ENCODE measurements at regions not wholly inside any gene's neighbourhood (a gene's known extent, or its start where the extent isn't known, plus 50 kb on each side); places are given as distances from the start of the nearest gene placed in this dataset.

- H3K79me2 ChIP-seq (ENCODE audit: control insufficient read depth, insufficient read depth, low read length) = no peaks in the 10 kb centered on the region
- H3K4me1 ChIP-seq (ENCODE audit: control insufficient read depth, low read depth, low read length) = no peaks in the 10 kb centered on the region
- no peak overlapping the region for H2AK5ac ChIP-seq (ENCODE audit: low read length)
- H3K36me3 ChIP-seq (ENCODE audit: control insufficient read depth, insufficient read depth, low read length) = no peaks in the 10 kb centered on the region
- no peak overlapping the region for H3K18ac ChIP-seq (ENCODE audit: low read length)
- no peak overlapping the region for H3K27ac ChIP-seq (ENCODE audit: low read depth, low read length)
- no peak for DNase-seq
- H3K27me3 ChIP-seq (ENCODE audit: insufficient read depth, low read length, poor library complexity) = no peaks in the 10 kb centered on the region
- H4K8ac ChIP-seq (ENCODE audit: low read depth, low read length) = no peak overlapping the region
- H2BK5ac ChIP-seq (ENCODE audit: low read length) = no peak overlapping the region
- no peak overlapping the region for H3K9ac ChIP-seq (ENCODE audit: low read length)
- H3K4me2 ChIP-seq (ENCODE audit: low read length) = no peak overlapping the region
- no peak overlapping the region for H2BK15ac ChIP-seq (replicated peaks; ENCODE audit: low read depth)
- H3K4me3 ChIP-seq (ENCODE audit: low read length) = no peak overlapping the region
- H3K56ac ChIP-seq (ENCODE audit: low read length) = no peak overlapping the region
- H4K5ac ChIP-seq (ENCODE audit: low read length) = no peak overlapping the region
- no peak overlapping the region for H3K23ac ChIP-seq (ENCODE audit: low read length)
- H3K79me1 ChIP-seq (ENCODE audit: low read length) = no peaks in the 10 kb centered on the region
- no peak overlapping the region for H2BK120ac ChIP-seq (ENCODE audit: low read depth, low read length)
- H3K4ac ChIP-seq (ENCODE audit: low read depth, low read length) = no peak overlapping the region
Measured at GRCh38 chr1:209073879-209074278, 509.6 kb upstream of the CAMK1G start.

GRCh38 chr1:209074575-209075250, 508.8 kb upstream of the CAMK1G start:
- Histone ChIP-seq H3K79me2 (ENCODE audit: control insufficient read depth, insufficient read depth, low read length) (no peaks in the 10 kb centered on the region), H3K79me1 (ENCODE audit: low read length) (no peaks in the 10 kb centered on the region), H3K4me2 (ENCODE audit: low read length) (no peak overlapping the region), H4K8ac (ENCODE audit: low read depth, low read length) (no peak overlapping the region), H3K4me1 (ENCODE audit: control insufficient read depth, low read depth, low read length) (no peaks in the 10 kb centered on the region), H3K18ac (ENCODE audit: low read length) (no peak overlapping the region), H2BK15ac (replicated peaks; ENCODE audit: low read depth) (no peak overlapping the region), H3K4me3 (ENCODE audit: low read length) (no peak overlapping the region), H3K56ac (ENCODE audit: low read length) (no peak overlapping the region), H3K27me3 (ENCODE audit: insufficient read depth, low read length, poor library complexity) (no peaks in the 10 kb centered on the region), H3K9ac (ENCODE audit: low read length) (no peak overlapping the region), H3K36me3 (ENCODE audit: control insufficient read depth, insufficient read depth, low read length) (no peaks in the 10 kb centered on the region), H2AK5ac (ENCODE audit: low read length) (no peak overlapping the region), H3K27ac (ENCODE audit: low read depth, low read length) (no peak overlapping the region), H4K5ac (ENCODE audit: low read length) (no peak overlapping the region), H2BK120ac (ENCODE audit: low read depth, low read length) (no peak overlapping the region), H3K23ac (ENCODE audit: low read length) (no peak overlapping the region), H2BK5ac (ENCODE audit: low read length) (no peak overlapping the region), H3K4ac (ENCODE audit: low read depth, low read length) (no peak overlapping the region)
- DNase-seq = no peak

- no peak overlapping the region for H3K4ac ChIP-seq (ENCODE audit: low read depth, low read length)
- H2BK5ac ChIP-seq (ENCODE audit: low read length) = no peak overlapping the region
- no peak overlapping the region for H4K8ac ChIP-seq (ENCODE audit: low read depth, low read length)
- no peaks in the 10 kb centered on the region for H3K36me3 ChIP-seq (ENCODE audit: control insufficient read depth, insufficient read depth, low read length)
- H3K4me1 ChIP-seq (ENCODE audit: control insufficient read depth, low read depth, low read length) = peaks cover 3% of the 10 kb centered on the region
- no peak overlapping the region for H3K4me2 ChIP-seq (ENCODE audit: low read length)
- H3K18ac ChIP-seq (ENCODE audit: low read length) = no peak overlapping the region
- no peak overlapping the region for H2BK120ac ChIP-seq (ENCODE audit: low read depth, low read length)
- H2AK5ac ChIP-seq (ENCODE audit: low read length) = no peak overlapping the region
- no peak overlapping the region for H3K56ac ChIP-seq (ENCODE audit: low read length)
- no peaks in the 10 kb centered on the region for H3K79me2 ChIP-seq (ENCODE audit: control insufficient read depth, insufficient read depth, low read length)
- H3K27ac ChIP-seq (ENCODE audit: low read depth, low read length) = no peak overlapping the region
- no peak overlapping the region for H3K23ac ChIP-seq (ENCODE audit: low read length)
- no CpG with 5 or more reads among the region's 3 CpGs for WGBS (ENCODE audit: extremely low coverage, insufficient coverage, low lambda C conversion rate)
- no peak overlapping the region for H3K4me3 ChIP-seq (ENCODE audit: low read length)
- no peaks in the 10 kb centered on the region for H3K27me3 ChIP-seq (ENCODE audit: insufficient read depth, low read length, poor library complexity)
- no peak overlapping the region for H3K9ac ChIP-seq (ENCODE audit: low read length)
- H2BK15ac ChIP-seq (replicated peaks; ENCODE audit: low read depth) = no peak overlapping the region
- no peak overlapping the region for H4K5ac ChIP-seq (ENCODE audit: low read length)
- no peaks in the 10 kb centered on the region for H3K79me1 ChIP-seq (ENCODE audit: low read length)
- DNase-seq = peak; percentile 70
Measured at GRCh38 chr1:209076688-209077087, 506.8 kb upstream of the CAMK1G start.

- H3K4ac ChIP-seq (ENCODE audit: low read depth, low read length) = no peak overlapping the region
- H3K4me3 ChIP-seq (ENCODE audit: low read length) = no peak overlapping the region
- H3K36me3 ChIP-seq (ENCODE audit: control insufficient read depth, insufficient read depth, low read length) = no peaks in the 10 kb centered on the region
- H3K27ac ChIP-seq (ENCODE audit: low read depth, low read length) = no peak overlapping the region
- H3K9ac ChIP-seq (ENCODE audit: low read length) = no peak overlapping the region
- no peak overlapping the region for H3K4me2 ChIP-seq (ENCODE audit: low read length)
- no peak overlapping the region for H3K23ac ChIP-seq (ENCODE audit: low read length)
- peaks cover 3% of the 10 kb centered on the region for H3K4me1 ChIP-seq (ENCODE audit: control insufficient read depth, low read depth, low read length)
- no peak overlapping the region for H4K5ac ChIP-seq (ENCODE audit: low read length)
- no peak overlapping the region for H3K56ac ChIP-seq (ENCODE audit: low read length)
- no peak overlapping the region for H2BK15ac ChIP-seq (replicated peaks; ENCODE audit: low read depth)
- no peaks in the 10 kb centered on the region for H3K27me3 ChIP-seq (ENCODE audit: insufficient read depth, low read length, poor library complexity)
- H3K79me1 ChIP-seq (ENCODE audit: low read length) = no peaks in the 10 kb centered on the region
- no peak overlapping the region for H3K18ac ChIP-seq (ENCODE audit: low read length)
- no peak overlapping the region for H2BK5ac ChIP-seq (ENCODE audit: low read length)
- DNase-seq = peak; percentile 43
- H4K8ac ChIP-seq (ENCODE audit: low read depth, low read length) = no peak overlapping the region
- WGBS (ENCODE audit: extremely low coverage, insufficient coverage, low lambda C conversion rate) = no CpG with 5 or more reads among the region's 5 CpGs
- no peak overlapping the region for H2AK5ac ChIP-seq (ENCODE audit: low read length)
- no peak overlapping the region for H2BK120ac ChIP-seq (ENCODE audit: low read depth, low read length)
- H3K79me2 ChIP-seq (ENCODE audit: control insufficient read depth, insufficient read depth, low read length) = no peaks in the 10 kb centered on the region
Measured at GRCh38 chr1:209080170-209080781, 503.2 kb upstream of the CAMK1G start.

GRCh38 chr1:209086486-209087192, 496.9 kb upstream of the CAMK1G start:
- no peak overlapping the region for H3K4me3 ChIP-seq (ENCODE audit: low read length)
- no peaks in the 10 kb centered on the region for H3K79me2 ChIP-seq (ENCODE audit: control insufficient read depth, insufficient read depth, low read length)
- no peak overlapping the region for H3K4me2 ChIP-seq (ENCODE audit: low read length)
- H2BK5ac ChIP-seq (ENCODE audit: low read length) = no peak overlapping the region
- H2BK120ac ChIP-seq (ENCODE audit: low read depth, low read length) = no peak overlapping the region
- H3K36me3 ChIP-seq (ENCODE audit: control insufficient read depth, insufficient read depth, low read length) = no peaks in the 10 kb centered on the region
- no peaks in the 10 kb centered on the region for H3K27me3 ChIP-seq (ENCODE audit: insufficient read depth, low read length, poor library complexity)
- no peaks in the 10 kb centered on the region for H3K79me1 ChIP-seq (ENCODE audit: low read length)
- DNase-seq = no peak
- H3K4me1 ChIP-seq (ENCODE audit: control insufficient read depth, low read depth, low read length) = no peaks in the 10 kb centered on the region
- no CpG with 5 or more reads among the region's 6 CpGs for WGBS (ENCODE audit: extremely low coverage, insufficient coverage, low lambda C conversion rate)
- no peak overlapping the region for H3K23ac ChIP-seq (ENCODE audit: low read length)
- H3K4ac ChIP-seq (ENCODE audit: low read depth, low read length) = no peak overlapping the region
- H4K8ac ChIP-seq (ENCODE audit: low read depth, low read length) = no peak overlapping the region
- no peak overlapping the region for H2AK5ac ChIP-seq (ENCODE audit: low read length)
- H3K27ac ChIP-seq (ENCODE audit: low read depth, low read length) = no peak overlapping the region
- no peak overlapping the region for H3K56ac ChIP-seq (ENCODE audit: low read length)
- H4K5ac ChIP-seq (ENCODE audit: low read length) = no peak overlapping the region
- H3K9ac ChIP-seq (ENCODE audit: low read length) = no peak overlapping the region
- H3K18ac ChIP-seq (ENCODE audit: low read length) = no peak overlapping the region
- H2BK15ac ChIP-seq (replicated peaks; ENCODE audit: low read depth) = no peak overlapping the region
